Esophagus muscularis mucosa (tissue), 4 donors: ENCODE measurements at regions not wholly inside any gene's neighbourhood (a gene's known extent, or its start where the extent isn't known, plus 50 kb on each side); places are given as distances from the start of the nearest gene placed in this dataset.

Experiments
- DNase-seq: peaks from one replicate; pipeline ENCODE4 v3.0.0-alpha.2; 2017; ENCODE audit errors: extremely low spot score
- H3K27ac ChIP-seq, 4 donors: fragments of 200-600 bp; sonication (generic); replicated peaks in 1 of 4; 1 replicate in 3 of 4; 2 replicates in 1 of 4; pipeline ENCODE4 v1.5.1; 2016 to 2019; ENCODE audit warnings: mild to moderate bottlenecking in 1 of 4
- H3K27me3 ChIP-seq, 4 donors: fragments of 200-600 bp; sonication (generic); one replicate each; pipeline versions ENCODE4 v1.5.1 to v1.6.0; 2016 to 2019
- H3K36me3 ChIP-seq, 4 donors: fragments of 200-600 bp; sonication (generic); one replicate each; pipeline ENCODE4 v1.5.1; 2016 to 2019
- H3K4me1 ChIP-seq, 4 donors: fragments of 200-600 bp; sonication (generic); one replicate each; pipeline ENCODE4 v1.5.1; 2016 to 2019
- H3K4me3 ChIP-seq, 4 donors: fragments of 200-600 bp; sonication (generic); 1 replicate in 2 of 4; 2 replicates in 2 of 4; pipeline ENCODE4 v1.5.1; 2016 to 2019; ENCODE audit warnings: mild to moderate bottlenecking in 4 of 4, moderate library complexity in 1 of 4
- H3K9me3 ChIP-seq, 4 donors: fragments of 200-600 bp; sonication (generic); 1 replicate in 3 of 4; 2 replicates in 1 of 4; pipeline ENCODE4 v1.5.1; 2016 to 2019
- EP300 ChIP-seq: sonication (generic); formaldehyde crosslinking; IDR thresholded peaks from one replicate; pipeline ENCODE4 v1.6.1; 2017; ENCODE audit warnings: antibody characterized with exemption
- POLR2A ChIP-seq: fragments of 450-650 bp; IDR thresholded peaks from one replicate; pipeline ENCODE4 v1.6.1; 2017; ENCODE audit warnings: antibody characterized with exemption, moderate library complexity, mild to moderate bottlenecking, low read depth
- POLR2AphosphoS5 ChIP-seq, 2 donors: sonication (generic); formaldehyde crosslinking; IDR thresholded peaks; one replicate each; pipeline ENCODE4 v1.6.1; 2017; ENCODE audit warnings: antibody characterized with exemption in 2 of 2
- WGBS: methylation state at CpG from one replicate; pipeline ENCODE4 v1.1.5; 2018; 5-methylcytosine and 5-hydroxymethylcytosine counted together
- intact Hi-C: fragments of 100-400 bp; cut with DNase I; formaldehyde crosslinking; loops from one replicate; pipeline ENCODE4 v1.15.1; 2023
- TF ChIP-seq, protein P1 (sequence below), 3 experiments: fragments of 200-600 bp in 2 of 3; fragments of 450-650 bp in 1 of 3; sonication (generic) in 2 of 3; IDR thresholded peaks; one replicate each; pipeline ENCODE4 v1.5.1; 2017 to 2019; ENCODE audit warnings: antibody characterized with exemption in 3 of 3, mild to moderate bottlenecking in 2 of 3, moderate library complexity in 1 of 3

DNA sequence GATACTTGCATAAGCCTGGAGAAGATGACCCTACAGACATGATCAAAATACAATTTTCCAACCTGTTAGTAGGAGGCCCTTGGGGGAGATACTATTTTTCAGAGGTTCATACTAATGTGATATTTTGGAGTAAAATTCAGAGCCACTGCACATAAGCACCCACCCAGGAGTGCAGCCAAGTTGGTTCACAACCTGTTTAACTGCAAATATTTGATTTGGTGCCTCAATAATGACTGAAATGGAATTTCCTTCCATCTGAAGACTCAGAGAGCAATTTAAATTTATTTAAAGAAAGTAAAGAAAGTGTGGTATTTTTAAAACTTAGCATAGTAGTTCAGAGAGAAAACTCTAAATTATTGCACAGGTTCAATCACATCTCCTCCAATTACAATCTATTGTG lies 77.5 kb upstream of the FBN2 start:
- no peak for TF ChIP-seq EP300
- TF ChIP-seq, protein P1, sequence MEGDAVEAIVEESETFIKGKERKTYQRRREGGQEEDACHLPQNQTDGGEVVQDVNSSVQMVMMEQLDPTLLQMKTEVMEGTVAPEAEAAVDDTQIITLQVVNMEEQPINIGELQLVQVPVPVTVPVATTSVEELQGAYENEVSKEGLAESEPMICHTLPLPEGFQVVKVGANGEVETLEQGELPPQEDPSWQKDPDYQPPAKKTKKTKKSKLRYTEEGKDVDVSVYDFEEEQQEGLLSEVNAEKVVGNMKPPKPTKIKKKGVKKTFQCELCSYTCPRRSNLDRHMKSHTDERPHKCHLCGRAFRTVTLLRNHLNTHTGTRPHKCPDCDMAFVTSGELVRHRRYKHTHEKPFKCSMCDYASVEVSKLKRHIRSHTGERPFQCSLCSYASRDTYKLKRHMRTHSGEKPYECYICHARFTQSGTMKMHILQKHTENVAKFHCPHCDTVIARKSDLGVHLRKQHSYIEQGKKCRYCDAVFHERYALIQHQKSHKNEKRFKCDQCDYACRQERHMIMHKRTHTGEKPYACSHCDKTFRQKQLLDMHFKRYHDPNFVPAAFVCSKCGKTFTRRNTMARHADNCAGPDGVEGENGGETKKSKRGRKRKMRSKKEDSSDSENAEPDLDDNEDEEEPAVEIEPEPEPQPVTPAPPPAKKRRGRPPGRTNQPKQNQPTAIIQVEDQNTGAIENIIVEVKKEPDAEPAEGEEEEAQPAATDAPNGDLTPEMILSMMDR (IDR thresholded peaks at IDR 0.05): no peak
- TF ChIP-seq POLR2A: no peak
- no peak for TF ChIP-seq POLR2AphosphoS5 (IDR thresholded peaks at IDR 0.05)
- no peaks in the 10 kb centered on the region for H3K9me3 ChIP-seq
- DNase-seq: no peak

DNA sequence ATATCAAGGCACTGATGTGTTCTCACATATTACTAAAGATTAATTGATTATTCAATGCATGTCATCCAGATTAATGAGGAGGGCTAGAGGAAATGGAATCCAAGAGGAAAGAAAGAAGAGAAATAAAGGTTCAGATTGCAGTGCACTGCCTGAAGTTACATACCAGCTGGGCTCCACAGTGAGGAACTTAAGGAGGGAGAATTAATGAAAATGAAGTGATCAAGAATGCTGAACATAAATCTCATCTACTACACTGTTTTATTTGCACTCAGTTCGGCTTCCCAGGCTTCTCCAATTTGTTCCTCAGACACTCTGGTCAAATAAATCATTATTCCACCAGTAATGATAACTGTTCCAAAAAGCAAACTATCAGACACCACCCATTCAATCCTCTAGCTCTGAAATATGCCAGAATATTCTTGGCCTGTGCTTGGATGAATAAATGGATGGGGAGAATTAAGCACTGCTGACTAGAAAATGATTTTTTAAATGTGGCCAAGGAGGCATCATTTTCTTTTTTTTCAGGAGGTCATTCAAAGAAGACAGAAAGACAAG lies 88.6 kb upstream of the FBN2 start:
- H3K9me3 ChIP-seq: no peaks in the 10 kb centered on the region
- H3K27ac ChIP-seq: no peak overlapping the region
- WGBS: 27% methylated on average over 1 of the region's 1 CpG
- TF ChIP-seq POLR2AphosphoS5 (IDR thresholded peaks at IDR 0.05): no peak
- no peak for TF ChIP-seq EP300
- TF ChIP-seq POLR2A: no peak
- TF ChIP-seq, protein P1 (IDR thresholded peaks at IDR 0.05): no peak
- intact Hi-C loops: no loop called here
- H3K4me3 ChIP-seq: no peak overlapping the region
- H3K4me1 ChIP-seq: no peaks in the 10 kb centered on the region
- H3K27me3 ChIP-seq: no peaks in the 10 kb centered on the region
- no peak for DNase-seq
- no peaks in the 10 kb centered on the region for H3K36me3 ChIP-seq

More for the DNA sequence above, 77.5 kb upstream of the FBN2 start:
- Histone ChIP-seq H3K27ac (no peak overlapping the region), H3K27me3 (no peaks in the 10 kb centered on the region), H3K4me3 (no peak overlapping the region), H3K36me3 (no peaks in the 10 kb centered on the region), H3K4me1 (no peaks in the 10 kb centered on the region)
- intact Hi-C loops: no loop called here

DNA sequence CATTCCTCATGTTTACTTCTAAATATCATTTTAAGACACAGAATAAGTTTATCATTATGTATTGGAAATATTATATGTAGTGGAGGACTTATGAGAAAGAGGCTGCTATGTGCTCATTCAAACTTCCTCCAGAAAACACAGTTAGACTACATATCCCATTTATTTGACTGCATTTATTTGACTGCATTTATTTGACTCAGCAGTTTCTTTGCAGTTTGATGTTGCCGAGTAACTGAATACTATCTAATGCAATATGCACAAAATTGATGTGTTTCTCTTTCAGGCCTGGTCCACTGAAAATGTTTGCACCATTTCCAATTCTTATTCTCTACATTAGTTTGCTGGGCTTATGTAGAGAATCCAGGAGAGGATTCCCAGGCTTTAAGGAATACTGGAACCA lies 89.9 kb upstream of the FBN2 start:
- no peaks in the 10 kb centered on the region for H3K4me1 ChIP-seq
- no peaks in the 10 kb centered on the region for H3K9me3 ChIP-seq
- H3K36me3 ChIP-seq: no peaks in the 10 kb centered on the region
- intact Hi-C loops: no loop called here
- no peaks in the 10 kb centered on the region for H3K27me3 ChIP-seq
- no peak for DNase-seq
- H3K27ac ChIP-seq: no peak overlapping the region
- no peak overlapping the region for H3K4me3 ChIP-seq
- 77% methylated on average over 1 of the region's 1 CpG for WGBS
- TF ChIP-seq POLR2AphosphoS5 (IDR thresholded peaks at IDR 0.05) (no peak), POLR2A (no peak), EP300 (no peak)
- TF ChIP-seq, protein P1 (IDR thresholded peaks at IDR 0.05): no peak

DNA sequence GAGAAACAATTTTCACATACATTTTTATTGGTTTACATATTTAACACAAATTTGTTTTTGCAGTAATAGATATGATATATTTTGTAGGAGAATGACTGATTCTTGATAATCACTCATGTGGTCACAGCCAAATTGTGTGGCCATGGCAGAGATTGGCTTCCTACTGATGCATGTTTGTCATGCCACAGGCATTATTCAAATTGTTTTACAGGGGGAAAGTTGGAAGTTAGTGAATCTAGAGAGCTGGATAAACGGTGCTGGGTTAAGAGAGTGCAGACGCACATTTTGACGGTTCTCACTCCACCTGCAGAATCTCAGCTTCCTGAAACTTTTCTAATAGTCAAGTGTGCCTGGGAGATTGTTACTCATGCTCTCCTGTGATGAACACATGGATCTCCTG lies 91.1 kb upstream of the FBN2 start:
- no peak for DNase-seq
- no peaks in the 10 kb centered on the region for H3K4me1 ChIP-seq
- intact Hi-C loops: no loop called here
- no peak overlapping the region for H3K4me3 ChIP-seq
- whole genome bisulfite sequencing: 64% methylated on average over 3 of the region's 3 CpGs
- TF ChIP-seq, protein P1 (IDR thresholded peaks at IDR 0.05): no peak
- no peak for TF ChIP-seq POLR2AphosphoS5 (IDR thresholded peaks at IDR 0.05)
- TF ChIP-seq POLR2A: no peak
- no peak for TF ChIP-seq EP300
- H3K27ac ChIP-seq: no peak overlapping the region
- H3K36me3 ChIP-seq: no peaks in the 10 kb centered on the region
- no peaks in the 10 kb centered on the region for H3K9me3 ChIP-seq
- H3K27me3 ChIP-seq: no peaks in the 10 kb centered on the region

DNA sequence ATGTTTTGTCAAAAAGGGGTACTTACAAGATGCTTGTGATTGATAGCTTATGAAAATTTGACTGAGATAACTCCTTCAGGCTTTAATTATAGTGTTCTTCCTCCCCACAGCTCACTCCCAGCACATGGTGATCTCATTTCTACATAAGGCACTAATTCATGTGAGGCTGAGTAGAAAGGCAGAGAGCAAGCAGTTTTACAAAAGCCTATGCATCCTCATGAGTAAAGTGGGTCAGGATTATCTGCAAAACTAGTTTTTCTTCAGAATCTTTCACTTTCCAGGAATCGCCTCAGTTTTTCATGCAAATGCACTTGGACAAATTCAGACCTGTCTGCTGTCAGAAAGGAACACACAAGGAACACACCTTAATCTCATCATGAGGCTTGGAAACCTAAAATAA lies 92.1 kb upstream of the FBN2 start:
- no peak overlapping the region for H3K4me3 ChIP-seq
- 100% methylated on average over 1 of the region's 1 CpG for WGBS
- H3K4me1 ChIP-seq: no peaks in the 10 kb centered on the region
- no peak for DNase-seq
- no peaks in the 10 kb centered on the region for H3K36me3 ChIP-seq
- intact Hi-C loops: no loop called here
- TF ChIP-seq POLR2A (no peak), EP300 (no peak), POLR2AphosphoS5 (IDR thresholded peaks at IDR 0.05) (no peak)
- TF ChIP-seq, protein P1 (IDR thresholded peaks at IDR 0.05): no peak
- H3K27ac ChIP-seq: no peak overlapping the region
- H3K9me3 ChIP-seq: no peaks in the 10 kb centered on the region
- no peaks in the 10 kb centered on the region for H3K27me3 ChIP-seq
